GM12875 (cell line): ENCODE measurements at regions not wholly inside any gene's neighbourhood (a gene's known extent, or its start where the extent isn't known, plus 50 kb on each side); places are given as distances from the start of the nearest gene placed in this dataset.
"Not testable (repeated sequence)": the region's sequence is repeated elsewhere in the genome, so short reads cannot be mapped to it uniquely, and the experiment has no call there.

Experiments
- H3K4me3 ChIP-seq: one replicate; pipeline ENCODE4 v1.5.1; 2011; ENCODE audit warnings: low read depth, low read length, control low read depth
- CTCF ChIP-seq: IDR thresholded peaks from 2 replicates; pipeline ENCODE4 v1.5.1; 2011; ENCODE audit warnings: low read depth, mild to moderate bottlenecking, control low read depth, inconsistent platforms, low read length, moderate library complexity, borderline replicate concordance; ENCODE audit not compliant: insufficient read depth

- no peak for TF ChIP-seq CTCF
- H3K4me3 ChIP-seq = no peak overlapping the region
Observed at GRCh38 chr18:41875094-41875780, 79.8 kb upstream of the PIK3C3 start.

- no peak for TF ChIP-seq CTCF
- H3K4me3 ChIP-seq = no peak overlapping the region
Observed at GRCh38 chr18:41873730-41874129, 81.3 kb upstream of the PIK3C3 start.

- H3K4me3 ChIP-seq = no peak overlapping the region
- TF ChIP-seq CTCF = no peak
Observed at GRCh38 chr18:41872206-41872605, 82.8 kb upstream of the PIK3C3 start.

GRCh38 chr18:41871229-41872000, 83.6 kb upstream of the PIK3C3 start:
- H3K4me3 ChIP-seq = no peak overlapping the region
- TF ChIP-seq CTCF = no peak

- H3K4me3 ChIP-seq = no peak overlapping the region
- no peak for TF ChIP-seq CTCF
Observed at GRCh38 chr18:41870817-41871216, 84.2 kb upstream of the PIK3C3 start.

- no peak for TF ChIP-seq CTCF
- H3K4me3 ChIP-seq = no peak overlapping the region
Observed at GRCh38 chr18:41870191-41870590, 84.8 kb upstream of the PIK3C3 start.

GRCh38 chr18:41865796-41866195, 89.2 kb upstream of the PIK3C3 start:
- not testable (repeated sequence) for H3K4me3 ChIP-seq
